K562 (cell line): ENCODE measurements at regions not wholly inside any gene's neighbourhood (a gene's known extent, or its start where the extent isn't known, plus 50 kb on each side); places are given as distances from the start of the nearest gene placed in this dataset.

ENCODE experiments used
- ATAC-seq: fragments of 200-7000 bp; cut with Tn5 transposase; 3 replicates; pipeline ENCODE4 v1.9.1; 2020; ENCODE audit warnings: moderate library complexity
- BruUV-seq: library from RNA; stranded (reverse); fragments of 400-500 nt; replicated peaks from 2 replicates; lab custom pipeline; 2021; lab: Mats Ljungman, UMichigan
- CTCF ChIA-PET: fragments of 300-600 bp; formaldehyde crosslinking; extraction: SDS; loops from one replicate; lab custom pipeline; 2021; ENCODE audit warnings: low intra/inter-chr PET ratio; lab: Yijun Ruan, JAX
- POLR2A ChIA-PET: fragments of 300-600, 350-650 bp; sonication (Branson Sonifier 250); formaldehyde crosslinking; extraction: SDS; loops from one replicate; lab custom pipeline; 2021; ENCODE audit warnings: antibody characterized with exemption, inconsistent platforms; lab: Yijun Ruan, JAX
- DNase-seq, 4 experiments: peaks; one replicate each; pipeline versions ENCODE4 v3.0.0 to v3.0.0-alpha.2; 2011 to 2018; ENCODE audit warnings: low spot score in 3 of 4, mixed read lengths in 3 of 4; ENCODE audit errors: extremely low read depth in 1 of 4
- FAIRE-seq: peaks from 2 replicates; lab custom pipeline; 2011; peaks lifted over from hg19 to GRCh38; lab: Jason Lieb, UNC
- H2AFZ ChIP-seq: 2 replicates; pipeline ENCODE4 v1.6.0; 2011; ENCODE audit warnings: low read depth, low read length, control low read depth, inconsistent platforms
- H3K27ac ChIP-seq: fragments of 200-600 bp; 3 replicates; pipeline ENCODE4 v1.8.0; 2011; ENCODE audit warnings: low read depth, mild to moderate bottlenecking, control low read depth, inconsistent platforms, low read length, moderate library complexity, mixed read lengths; ENCODE audit errors: extremely low read depth
- H3K27me3 ChIP-seq, 2 experiments: fragments of 300-600 bp in 1 of 2; 2 replicates in 1 of 2; 3 replicates in 1 of 2; pipeline versions ENCODE4 v1.6.0 to v1.8.0; 2011; ENCODE audit warnings: inconsistent platforms in 2 of 2, low read length in 2 of 2, mild to moderate bottlenecking in 1 of 2, mixed read lengths in 1 of 2, moderate library complexity in 1 of 2; ENCODE audit not compliant: control insufficient read depth in 2 of 2, insufficient read depth in 2 of 2
- H3K36me3 ChIP-seq: fragments of 300-600 bp; 3 replicates; pipeline ENCODE4 v1.8.0; 2011; ENCODE audit warnings: mild to moderate bottlenecking, low read length, inconsistent platforms; ENCODE audit not compliant: control insufficient read depth, insufficient read depth
- H3K4me1 ChIP-seq, 2 experiments: fragments of 200-600 bp in 1 of 2; replicated peaks in 1 of 2; 2 replicates in 1 of 2; 3 replicates in 1 of 2; pipeline versions ENCODE4 v1.5.1 to v1.8.0; 2011; ENCODE audit warnings: inconsistent platforms in 2 of 2, low read length in 2 of 2, mild to moderate bottlenecking in 1 of 2, mixed read lengths in 1 of 2, moderate library complexity in 1 of 2; ENCODE audit not compliant: control insufficient read depth in 2 of 2, insufficient read depth in 2 of 2
- H3K4me2 ChIP-seq: 2 replicates; pipeline ENCODE4 v1.6.1; 2011; ENCODE audit warnings: low read length, control low read depth, inconsistent platforms, mixed read lengths; ENCODE audit not compliant: insufficient read depth
- H3K4me3 ChIP-seq: fragments of 200-600 bp; sonication (generic), shearing (Covaris generic); 2 replicates; pipeline ENCODE4 v1.5.1; 2016; ENCODE audit warnings: control low read depth, inconsistent platforms
- H3K79me2 ChIP-seq: fragments of 200-600 bp; 3 replicates; pipeline ENCODE4 v1.8.0; 2011; ENCODE audit warnings: low read length, inconsistent platforms; ENCODE audit not compliant: control insufficient read depth, insufficient read depth
- H3K9ac ChIP-seq, 2 experiments: 2 replicates each; pipeline versions ENCODE4 v1.6.0 to v1.6.1; 2011; ENCODE audit warnings: low read depth in 2 of 2, low read length in 2 of 2, control low read depth in 1 of 2, inconsistent platforms in 1 of 2, mild to moderate bottlenecking in 1 of 2, mixed read lengths in 1 of 2; ENCODE audit not compliant: insufficient read depth in 1 of 2
- H3K9me1 ChIP-seq: one replicate; pipeline ENCODE4 v1.6.0; 2011; ENCODE audit warnings: inconsistent platforms, mild to moderate bottlenecking, low read length, moderate library complexity; ENCODE audit not compliant: control insufficient read depth, insufficient read depth
- H3K9me3 ChIP-seq: replicated peaks from 2 replicates; pipeline ENCODE4 v1.5.1; 2011; ENCODE audit warnings: low read depth, low read length, inconsistent platforms; ENCODE audit not compliant: control insufficient read depth, insufficient read depth
- H4K20me1 ChIP-seq: replicated peaks from 2 replicates; pipeline ENCODE4 v1.6.1; 2011; ENCODE audit warnings: low read length, inconsistent platforms, mixed read lengths; ENCODE audit not compliant: control insufficient read depth, insufficient read depth
- CAMTA2 ChIP-seq: fragments of 250-450 bp; sonication (Bioruptor Pico); conservative IDR thresholded peaks from 2 replicates; pipeline ENCODE4 v1.5.1; 2022
- CHD4 ChIP-seq: fragments of 200-600 bp; sonication (generic); IDR thresholded peaks from 3 replicates; pipeline ENCODE4 v1.6.1; 2012; ENCODE audit warnings: low read depth, mild to moderate bottlenecking, mixed read lengths, low read length, inconsistent platforms; ENCODE audit not compliant: insufficient read depth, insufficient replicate concordance, poor library complexity, severe bottlenecking
- CREB1 ChIP-seq, 2 experiments: sonication (generic) in 1 of 2; formaldehyde crosslinking in 1 of 2; IDR thresholded peaks; 2 replicates each; pipeline versions ENCODE4 v1.6.1 to v1.8.0; 2012 to 2022; ENCODE audit warnings: inconsistent platforms in 1 of 2, mild to moderate bottlenecking in 1 of 2, missing genetic modification reagents in 1 of 2, moderate library complexity in 1 of 2
- NR0B1 ChIP-seq: fragments of 450-650 bp; IDR thresholded peaks from one replicate; pipeline ENCODE4 v1.6.1; 2018; ENCODE audit warnings: mild to moderate bottlenecking, moderate library complexity; ENCODE audit not compliant: partially characterized antibody
- SRSF3 ChIP-seq: fragments of 200-400 bp; formaldehyde crosslinking; IDR thresholded peaks from 2 replicates; pipeline ENCODE4 v1.6.1; 2016; ENCODE audit warnings: mild to moderate bottlenecking, low read length, moderate library complexity; ENCODE audit not compliant: insufficient read depth
- STAT6 ChIP-seq: sonication (generic); formaldehyde crosslinking; IDR thresholded peaks from 2 replicates; pipeline ENCODE4 v1.8.1; 2023; ENCODE audit warnings: mild to moderate bottlenecking, missing genetic modification reagents
- ZNF165 ChIP-seq: fragments of 250-450 bp; sonication (Bioruptor Pico); IDR thresholded peaks from 2 replicates; pipeline ENCODE4 v1.4.0; 2020; ENCODE audit warnings: borderline replicate concordance
- ZNF24 ChIP-seq: fragments of 450-650 bp; IDR thresholded peaks from 2 replicates; pipeline ENCODE4 v1.6.1; 2016
- ZNF354B ChIP-seq: fragments of 250-450 bp; sonication (Bioruptor Pico); IDR thresholded peaks from 2 replicates; pipeline ENCODE4 v1.4.0; 2020
- ZNF551 ChIP-seq: fragments of 250-450 bp; sonication (Bioruptor Pico); IDR thresholded peaks from 2 replicates; pipeline ENCODE4 v1.5.0; 2021; ENCODE audit warnings: mild to moderate bottlenecking, moderate library complexity
- ZNF76 ChIP-seq: fragments of 250-450 bp; sonication (Bioruptor Pico); IDR thresholded peaks from 2 replicates; pipeline ENCODE4 v1.4.0; 2020; ENCODE audit warnings: mild to moderate bottlenecking, moderate library complexity, borderline replicate concordance
- WGBS: fragments of 100-300 bp; shearing (Covaris generic); methylation state at CpG from one replicate; pipeline ENCODE4 v1.1.6; 2016; ENCODE audit warnings: low coverage, mixed read lengths; ENCODE audit not compliant: insufficient coverage; ENCODE audit errors: missing lambda C conversion rate; 5-methylcytosine and 5-hydroxymethylcytosine counted together
- in situ Hi-C: fragments of 300-500 bp; cut with MboI; formaldehyde crosslinking; loops from 4 replicates; pipeline ENCODE4 v1.15.0; 2018; ENCODE audit warnings: inconsistent platforms, mixed read lengths
- intact Hi-C: fragments of 100-400 bp; cut with micrococcal nuclease; formaldehyde crosslinking; loops from 2 replicates; pipeline ENCODE4 v1.14.2; 2022

GRCh38 chr9:7967851-7968250, 168.3 kb upstream of the DMAC1 start:
- Histone ChIP-seq H3K79me2 (no peaks in the 10 kb centered on the region), H4K20me1 (no peaks in the 10 kb centered on the region), H3K4me1 (no peaks in the 10 kb centered on the region)
- POLR2A ChIA-PET, result no interaction called here
- no peak for FAIRE-seq
- 0% methylated on average over 2 of the region's 2 CpGs for WGBS
- CTCF ChIA-PET, result no interaction called here
- no peak for DNase-seq
- in situ Hi-C loops, result no loop called here
- TF ChIP-seq ZNF76 (CRISPR knock-in tag) (no peak), NR0B1 (no peak)
- TF ChIP-seq, all 486 proteins: peak for 0
- no TSS peak for BruUV-seq
- Histone ChIP-seq H3K9me3 (no peaks in the 10 kb centered on the region), H2AFZ (no peak overlapping the region), H3K27ac (no peak overlapping the region), H3K9me1 (no peaks in the 10 kb centered on the region), H3K27me3 (no peaks in the 10 kb centered on the region), H3K4me3 (no peak overlapping the region), H3K9ac (no peak overlapping the region), H3K36me3 (no peaks in the 10 kb centered on the region), H3K4me2 (no peak overlapping the region)
- no peak for ATAC-seq
- intact Hi-C loops, result no loop called here

GRCh38 chr9:7967093-7967827, 167.7 kb upstream of the DMAC1 start:
- in situ Hi-C loops, result no loop called here
- no peaks in the 10 kb centered on the region for H3K4me1 ChIP-seq
- no peak for FAIRE-seq
- H3K4me2 ChIP-seq, result no peak overlapping the region
- ChIA-PET POLR2A (no interaction called here), CTCF (no interaction called here)
- intact Hi-C loops, result no loop called here
- no peak overlapping the region for H3K27ac ChIP-seq
- BruUV-seq, result no TSS peak
- H3K9me3 ChIP-seq, result no peaks in the 10 kb centered on the region
- H3K4me3 ChIP-seq, result no peak overlapping the region
- H2AFZ ChIP-seq, result no peak overlapping the region
- ATAC-seq, result no peak
- no peaks in the 10 kb centered on the region for H3K79me2 ChIP-seq
- no peaks in the 10 kb centered on the region for H3K27me3 ChIP-seq
- WGBS, result 0% methylated on average over 7 of the region's 7 CpGs
- H3K36me3 ChIP-seq, result no peaks in the 10 kb centered on the region
- H4K20me1 ChIP-seq, result no peaks in the 10 kb centered on the region
- no peak for DNase-seq
- H3K9ac ChIP-seq, result no peak overlapping the region
- H3K9me1 ChIP-seq, result no peaks in the 10 kb centered on the region
- no peak for TF ChIP-seq STAT6
- TF ChIP-seq CREB1 (IDR thresholded peaks at IDR 0.05), result no peak
- TF ChIP-seq CREB1 (CRISPR knock-in tag; IDR thresholded peaks at IDR 0.05), result no peak
- no peak for TF ChIP-seq CHD4
- TF ChIP-seq ZNF354B (CRISPR knock-in tag), result no peak
- TF ChIP-seq ZNF165 (CRISPR knock-in tag), result no peak
- TF ChIP-seq CAMTA2 (CRISPR knock-in tag), result no peak
- TF ChIP-seq ZNF551, result no peak
- TF ChIP-seq ZNF24, result no peak
- TF ChIP-seq SRSF3, result no peak
